K562 (cell line): ENCODE measurements at regions not wholly inside any gene's neighbourhood (a gene's known extent, or its start where the extent isn't known, plus 50 kb on each side); places are given as distances from the start of the nearest gene placed in this dataset.

Experiments used
- ATAC-seq: fragments of 200-7000 bp; cut with Tn5 transposase; 3 replicates; pipeline ENCODE4 v1.9.1; 2020; ENCODE audit warnings: moderate library complexity
- BruUV-seq: library from RNA; stranded (reverse); fragments of 400-500 nt; replicated peaks from 2 replicates; lab custom pipeline; 2021; lab: Mats Ljungman, UMichigan
- CTCF ChIA-PET: fragments of 300-600 bp; formaldehyde crosslinking; extraction: SDS; loops from one replicate; lab custom pipeline; 2021; ENCODE audit warnings: low intra/inter-chr PET ratio; lab: Yijun Ruan, JAX
- POLR2A ChIA-PET: fragments of 300-600, 350-650 bp; sonication (Branson Sonifier 250); formaldehyde crosslinking; extraction: SDS; loops from one replicate; lab custom pipeline; 2021; ENCODE audit warnings: antibody characterized with exemption, inconsistent platforms; lab: Yijun Ruan, JAX
- DNase-seq, 4 experiments: peaks; one replicate each; pipeline versions ENCODE4 v3.0.0 to v3.0.0-alpha.2; 2011 to 2018; ENCODE audit warnings: low spot score in 3 of 4, mixed read lengths in 3 of 4; ENCODE audit errors: extremely low read depth in 1 of 4
- FAIRE-seq: peaks from 2 replicates; lab custom pipeline; 2011; peaks lifted over from hg19 to GRCh38; lab: Jason Lieb, UNC
- H2AFZ ChIP-seq: 2 replicates; pipeline ENCODE4 v1.6.0; 2011; ENCODE audit warnings: low read depth, low read length, control low read depth, inconsistent platforms
- H3K27ac ChIP-seq: fragments of 200-600 bp; 3 replicates; pipeline ENCODE4 v1.8.0; 2011; ENCODE audit warnings: low read depth, mild to moderate bottlenecking, control low read depth, inconsistent platforms, low read length, moderate library complexity, mixed read lengths; ENCODE audit errors: extremely low read depth
- H3K27me3 ChIP-seq, 2 experiments: fragments of 300-600 bp in 1 of 2; 2 replicates in 1 of 2; 3 replicates in 1 of 2; pipeline versions ENCODE4 v1.6.0 to v1.8.0; 2011; ENCODE audit warnings: inconsistent platforms in 2 of 2, low read length in 2 of 2, mild to moderate bottlenecking in 1 of 2, mixed read lengths in 1 of 2, moderate library complexity in 1 of 2; ENCODE audit not compliant: control insufficient read depth in 2 of 2, insufficient read depth in 2 of 2
- H3K36me3 ChIP-seq: fragments of 300-600 bp; 3 replicates; pipeline ENCODE4 v1.8.0; 2011; ENCODE audit warnings: mild to moderate bottlenecking, low read length, inconsistent platforms; ENCODE audit not compliant: control insufficient read depth, insufficient read depth
- H3K4me1 ChIP-seq, 2 experiments: fragments of 200-600 bp in 1 of 2; replicated peaks in 1 of 2; 2 replicates in 1 of 2; 3 replicates in 1 of 2; pipeline versions ENCODE4 v1.5.1 to v1.8.0; 2011; ENCODE audit warnings: inconsistent platforms in 2 of 2, low read length in 2 of 2, mild to moderate bottlenecking in 1 of 2, mixed read lengths in 1 of 2, moderate library complexity in 1 of 2; ENCODE audit not compliant: control insufficient read depth in 2 of 2, insufficient read depth in 2 of 2
- H3K4me2 ChIP-seq: 2 replicates; pipeline ENCODE4 v1.6.1; 2011; ENCODE audit warnings: low read length, control low read depth, inconsistent platforms, mixed read lengths; ENCODE audit not compliant: insufficient read depth
- H3K4me3 ChIP-seq: fragments of 200-600 bp; sonication (generic), shearing (Covaris generic); 2 replicates; pipeline ENCODE4 v1.5.1; 2016; ENCODE audit warnings: control low read depth, inconsistent platforms
- H3K79me2 ChIP-seq: fragments of 200-600 bp; 3 replicates; pipeline ENCODE4 v1.8.0; 2011; ENCODE audit warnings: low read length, inconsistent platforms; ENCODE audit not compliant: control insufficient read depth, insufficient read depth
- H3K9ac ChIP-seq, 2 experiments: 2 replicates each; pipeline versions ENCODE4 v1.6.0 to v1.6.1; 2011; ENCODE audit warnings: low read depth in 2 of 2, low read length in 2 of 2, control low read depth in 1 of 2, inconsistent platforms in 1 of 2, mild to moderate bottlenecking in 1 of 2, mixed read lengths in 1 of 2; ENCODE audit not compliant: insufficient read depth in 1 of 2
- H3K9me1 ChIP-seq: one replicate; pipeline ENCODE4 v1.6.0; 2011; ENCODE audit warnings: inconsistent platforms, mild to moderate bottlenecking, low read length, moderate library complexity; ENCODE audit not compliant: control insufficient read depth, insufficient read depth
- H3K9me3 ChIP-seq: replicated peaks from 2 replicates; pipeline ENCODE4 v1.5.1; 2011; ENCODE audit warnings: low read depth, low read length, inconsistent platforms; ENCODE audit not compliant: control insufficient read depth, insufficient read depth
- H4K20me1 ChIP-seq: replicated peaks from 2 replicates; pipeline ENCODE4 v1.6.1; 2011; ENCODE audit warnings: low read length, inconsistent platforms, mixed read lengths; ENCODE audit not compliant: control insufficient read depth, insufficient read depth
- ATF3 ChIP-seq, 2 experiments: fragments of 450-650 bp in 1 of 2; sonication (generic) in 1 of 2; formaldehyde crosslinking in 1 of 2; IDR thresholded peaks in 1 of 2; conservative IDR thresholded peaks in 1 of 2; 2 replicates each; pipeline versions ENCODE4 v1.6.1 to v1.8.1; 2016 to 2023; ENCODE audit warnings: mild to moderate bottlenecking in 2 of 2, moderate library complexity in 2 of 2, inconsistent platforms in 1 of 2, missing genetic modification reagents in 1 of 2
- BCOR ChIP-seq: fragments of 450-650 bp; IDR thresholded peaks from 2 replicates; pipeline ENCODE4 v1.6.1; 2016
- CBFA2T3 ChIP-seq: fragments of 450-650 bp; IDR thresholded peaks from 2 replicates; pipeline ENCODE4 v1.6.1; 2017
- CBX5 ChIP-seq: IDR thresholded peaks from 2 replicates; pipeline ENCODE4 v1.6.1; 2014; ENCODE audit warnings: low read depth, borderline replicate concordance
- CC2D1A ChIP-seq: fragments of 450-650 bp; IDR thresholded peaks from 2 replicates; pipeline ENCODE4 v1.6.1; 2017; ENCODE audit warnings: mild to moderate bottlenecking
- DNMT1 ChIP-seq: fragments of 450-650 bp; IDR thresholded peaks from 2 replicates; pipeline ENCODE4 v1.6.1; 2016; ENCODE audit warnings: antibody characterized with exemption, mild to moderate bottlenecking
- KHSRP ChIP-seq: fragments of 450-650 bp; IDR thresholded peaks from 2 replicates; pipeline ENCODE4 v1.6.1; 2017
- KLF13 ChIP-seq: fragments of 450-650 bp; IDR thresholded peaks from 2 replicates; pipeline ENCODE4 v1.6.1; 2016; ENCODE audit warnings: missing genetic modification characterization, low read depth, mild to moderate bottlenecking, missing compliant biosample characterization, moderate library complexity, borderline replicate concordance
- MCM2 ChIP-seq: fragments of 450-650 bp; IDR thresholded peaks from 2 replicates; pipeline ENCODE4 v1.6.1; 2017; ENCODE audit warnings: low read depth, mild to moderate bottlenecking
- MCM7 ChIP-seq, 2 experiments: fragments of 450-650 bp; IDR thresholded peaks; 2 replicates each; pipeline ENCODE4 v1.6.1; 2016 to 2018
- MTA2 ChIP-seq: fragments of 450-650 bp; IDR thresholded peaks from 2 replicates; pipeline ENCODE4 v1.6.1; 2016; ENCODE audit warnings: low read depth
- PCBP1 ChIP-seq: fragments of 200-400 bp; formaldehyde crosslinking; IDR thresholded peaks from 2 replicates; pipeline ENCODE4 v1.6.1; 2018; ENCODE audit warnings: mild to moderate bottlenecking, low read depth, low read length; ENCODE audit not compliant: poor library complexity, severe bottlenecking
- SMARCC2 ChIP-seq: fragments of 450-650 bp; IDR thresholded peaks from 2 replicates; pipeline ENCODE4 v1.6.1; 2017; ENCODE audit warnings: antibody characterized with exemption, moderate library complexity, mild to moderate bottlenecking, low read depth
- TRIM24 ChIP-seq, 2 experiments: fragments of 450-650 bp; IDR thresholded peaks; 2 replicates each; pipeline ENCODE4 v1.6.1; 2016
- ZNF24 ChIP-seq: fragments of 450-650 bp; IDR thresholded peaks from 2 replicates; pipeline ENCODE4 v1.6.1; 2016
- ZNF589 ChIP-seq: fragments of 200-800 bp; sonication (Bioruptor generic); IDR thresholded peaks from 2 replicates; pipeline ENCODE4 v1.6.1; 2016; ENCODE audit warnings: low read depth, missing genetic modification characterization, missing compliant biosample characterization
- WGBS: fragments of 100-300 bp; shearing (Covaris generic); methylation state at CpG from one replicate; pipeline ENCODE4 v1.1.6; 2016; ENCODE audit warnings: low coverage, mixed read lengths; ENCODE audit not compliant: insufficient coverage; ENCODE audit errors: missing lambda C conversion rate; 5-methylcytosine and 5-hydroxymethylcytosine counted together
- in situ Hi-C: fragments of 300-500 bp; cut with MboI; formaldehyde crosslinking; loops from 4 replicates; pipeline ENCODE4 v1.15.0; 2018; ENCODE audit warnings: inconsistent platforms, mixed read lengths
- intact Hi-C: fragments of 100-400 bp; cut with micrococcal nuclease; formaldehyde crosslinking; loops from 2 replicates; pipeline ENCODE4 v1.14.2; 2022

GRCh38 chr11:86145439-86146156 is 76.7 kb upstream of the PICALM start (continued):
- TF ChIP-seq CC2D1A = peak; percentile 36; the same call in 1 of the 2 replicates
- TF ChIP-seq MTA2 = peak; percentile 61
- TF ChIP-seq TRIM24 (IDR thresholded peaks at IDR 0.05) = peak in 1 of 2 experiments; percentile 42; a peak in 1 of 4 replicates
- 0 out of 2 replicates have a peak, but pooled peaks have one; percentile 30 for TF ChIP-seq SMARCC2
- no peak for TF ChIP-seq KLF13 (tag)

- peaks cover 36 to 96% of the 10 kb centered on the region in 2 experiments for H3K4me1 ChIP-seq
- no peak for ATAC-seq
- POLR2A ChIA-PET = interaction anchor here (1.4 to 2.0 kb wide), 3 partner anchors 8 to 12 kb away, joined by 5 to 8 read pairs (median 7); no protein-coding TSS in a partner anchor
- H2AFZ ChIP-seq = 0 out of 2 replicates have a peak overlapping the region, but pooled peaks have one; percentile 1
- no peaks in the 10 kb centered on the region for H4K20me1 ChIP-seq
- H3K4me3 ChIP-seq = no peak overlapping the region
- no peaks in the 10 kb centered on the region; a peak in 1 of 5 replicates for H3K27me3 ChIP-seq
- no peaks in the 10 kb centered on the region for H3K36me3 ChIP-seq
- no peak for DNase-seq
- peaks cover 20% of the 10 kb centered on the region; the same call in 1 of the 3 replicates for H3K79me2 ChIP-seq
- no peaks in the 10 kb centered on the region for H3K9me3 ChIP-seq
- CTCF ChIA-PET = no interaction called here
- peak overlapping the region; percentile 30; the same call in 1 of the 2 replicates for H3K4me2 ChIP-seq
- peak overlapping the region; percentile 81 for H3K27ac ChIP-seq
- no peak for FAIRE-seq
- no TSS peak for BruUV-seq
- TF ChIP-seq MCM7 (IDR thresholded peaks at IDR 0.05) (no peak), CBFA2T3 (no peak), ZNF589 (CRISPR knock-in tag) (no peak), MCM2 (no peak), CBX5 (no peak), ZNF24 (no peak), ATF3 (IDR thresholded peaks at IDR 0.05) (no peak), ATF3 (CRISPR knock-in tag; conservative IDR thresholded peaks at IDR 0.05) (no peak), PCBP1 (no peak), DNMT1 (no peak), KHSRP (no peak), BCOR (no peak)
- TF ChIP-seq, all 486 proteins: peak for 0
- in situ Hi-C loops = no loop called here
- Histone ChIP-seq H3K9me1 (no peaks in the 10 kb centered on the region), H3K9ac (peak overlapping the region in 1 of 2 experiments; percentile 54; a peak in 1 of 4 replicates)
- WGBS = 54% methylated on average over 3 of the region's 3 CpGs
- intact Hi-C loops = no loop called here
Observed at GRCh38 chr11:86144846-86145245, 76.0 kb upstream of the PICALM start.
